Transverse colon (tissue), 4 donors: ENCODE measurements at regions not wholly inside any gene's neighbourhood (a gene's known extent, or its start where the extent isn't known, plus 50 kb on each side); places are given as distances from the start of the nearest gene placed in this dataset.

Source experiments
- DNase-seq: peaks from one replicate; pipeline ENCODE4 v3.0.0-alpha.2; 2019
- H3K27ac ChIP-seq, 4 donors: fragments of 200-600 bp; sonication (generic); 2 replicates each; pipeline ENCODE4 v1.5.1; 2016 to 2018; ENCODE audit warnings: inconsistent platforms in 4 of 4
- H3K27me3 ChIP-seq: fragments of 200-600 bp; sonication (generic); 2 replicates; pipeline ENCODE4 v1.5.1; 2017; ENCODE audit warnings: inconsistent platforms
- H3K36me3 ChIP-seq, 4 donors: fragments of 200-600 bp; sonication (generic); 2 replicates each; pipeline ENCODE4 v1.5.1; 2017 to 2019; ENCODE audit warnings: inconsistent platforms in 4 of 4
- H3K4me1 ChIP-seq, 4 donors: fragments of 200-600 bp; sonication (generic); 2 replicates each; pipeline ENCODE4 v1.5.1; 2017 to 2020; ENCODE audit warnings: inconsistent platforms in 4 of 4
- H3K4me3 ChIP-seq, 4 donors: fragments of 200-600 bp; sonication (generic); 1 replicate in 1 of 4; 2 replicates in 3 of 4; pipeline versions ENCODE4 v1.5.1 to v1.6.1; 2017 to 2019; ENCODE audit warnings: inconsistent platforms in 4 of 4
- H3K9me3 ChIP-seq, 2 donors: fragments of 200-600 bp; sonication (generic); 2 replicates each; pipeline ENCODE4 v1.5.1; 2017 to 2019; ENCODE audit warnings: inconsistent platforms in 2 of 2
- CTCF ChIP-seq, 5 experiments: fragments of 200-600 bp in 3 of 5; fragments of 450-650 bp in 2 of 5; sonication (generic) in 3 of 5; IDR thresholded peaks; 1 replicate in 2 of 5; 2 replicates in 3 of 5; pipeline ENCODE4 v1.5.1; 2016 to 2017; ENCODE audit warnings: antibody characterized with exemption in 5 of 5, inconsistent platforms in 3 of 5, mild to moderate bottlenecking in 2 of 5, moderate library complexity in 1 of 5
- EP300 ChIP-seq: sonication (generic); formaldehyde crosslinking; IDR thresholded peaks from one replicate; pipeline ENCODE4 v1.6.1; 2017; ENCODE audit warnings: antibody characterized with exemption, low read depth
- POLR2A ChIP-seq: fragments of 450-650 bp; IDR thresholded peaks from one replicate; pipeline ENCODE4 v1.6.1; 2016; ENCODE audit warnings: antibody characterized with exemption, mild to moderate bottlenecking, moderate library complexity
- POLR2AphosphoS5 ChIP-seq, 3 donors: sonication (generic); formaldehyde crosslinking; IDR thresholded peaks; one replicate each; pipeline ENCODE4 v1.6.1; 2016; ENCODE audit warnings: antibody characterized with exemption in 3 of 3
- WGBS, 2 donors: methylation state at CpG; one replicate each; pipeline ENCODE4 v1.1.5; 2018; ENCODE audit warnings: low coverage in 1 of 2; 5-methylcytosine and 5-hydroxymethylcytosine counted together
- in situ Hi-C, 4 donors: fragments of 200-750 bp; cut with MboI; loops; one replicate each; pipeline versions ENCODE4 v1.15.0 to v1.15.1; 2017; ENCODE audit warnings: low sequenced_read_pairs in 3 of 4, low pct_ligation_motif_present in 1 of 4, low pct_unique_long_range_greater_than_20kb in 1 of 4
- intact Hi-C: fragments of 100-400 bp; cut with DNase I; formaldehyde crosslinking; loops from one replicate; pipeline ENCODE4 v1.15.1; 2023; ENCODE audit warnings: low total_unique reads

- intact Hi-C loops = no loop called here
- Histone ChIP-seq H3K36me3 (no peaks in the 10 kb centered on the region), H3K27ac (no peak overlapping the region), H3K4me1 (no peaks in the 10 kb centered on the region), H3K4me3 (no peak overlapping the region), H3K27me3 (no peaks in the 10 kb centered on the region), H3K9me3 (no peaks in the 10 kb centered on the region)
- no peak for DNase-seq
- TF ChIP-seq CTCF (IDR thresholded peaks at IDR 0.05) (no peak), POLR2AphosphoS5 (IDR thresholded peaks at IDR 0.05) (no peak), POLR2A (no peak), EP300 (no peak)
- WGBS, 2 donors = 20 to 29% methylated on average over 1 of the region's 1 CpG
- in situ Hi-C loops = no loop called here
These were observed 185.4 kb upstream of the GUCY1A2 start for GRCh38 chr11:107203656-107204055.

GRCh38 chr11:107202241-107202640 lies 184.0 kb upstream of the GUCY1A2 start:
- DNase-seq = no peak
- no peaks in the 10 kb centered on the region for H3K4me1 ChIP-seq
- no peak for TF ChIP-seq EP300
- TF ChIP-seq POLR2AphosphoS5 (IDR thresholded peaks at IDR 0.05) = no peak
- no peak for TF ChIP-seq POLR2A
- TF ChIP-seq CTCF (IDR thresholded peaks at IDR 0.05) = no peak
- no peaks in the 10 kb centered on the region for H3K9me3 ChIP-seq
- intact Hi-C loops (no loop called here), in situ Hi-C loops (no loop called here)
- no peak overlapping the region for H3K4me3 ChIP-seq
- WGBS, 2 donors = 51 to 54% methylated on average over 3 of the region's 3 CpGs
- no peak overlapping the region for H3K27ac ChIP-seq
- no peaks in the 10 kb centered on the region for H3K36me3 ChIP-seq
- H3K27me3 ChIP-seq = no peaks in the 10 kb centered on the region

- Histone ChIP-seq H3K4me1 (no peaks in the 10 kb centered on the region), H3K36me3 (no peaks in the 10 kb centered on the region), H3K27me3 (no peaks in the 10 kb centered on the region), H3K4me3 (no peak overlapping the region), H3K9me3 (no peaks in the 10 kb centered on the region), H3K27ac (no peak overlapping the region)
- in situ Hi-C loops (no loop called here), intact Hi-C loops (no loop called here)
- no peak for TF ChIP-seq POLR2A
- WGBS, 2 donors = 70 to 73% methylated on average over 1 of the region's 1 CpG
- DNase-seq = no peak
These were observed 180.3 kb upstream of the GUCY1A2 start for GRCh38 chr11:107198490-107199007.

GRCh38 chr11:107197932-107198331 lies 179.7 kb upstream of the GUCY1A2 start:
- Histone ChIP-seq H3K4me3 (no peak overlapping the region), H3K27ac (no peak overlapping the region), H3K4me1 (no peaks in the 10 kb centered on the region), H3K36me3 (no peaks in the 10 kb centered on the region), H3K27me3 (no peaks in the 10 kb centered on the region), H3K9me3 (no peaks in the 10 kb centered on the region)
- WGBS, 2 donors = 52 to 58% methylated on average over 2 of the region's 2 CpGs
- in situ Hi-C loops (no loop called here), intact Hi-C loops (no loop called here)
- no peak for TF ChIP-seq CTCF (IDR thresholded peaks at IDR 0.05)
- TF ChIP-seq POLR2AphosphoS5 (IDR thresholded peaks at IDR 0.05) = no peak
- no peak for DNase-seq

- Histone ChIP-seq H3K27ac (no peak overlapping the region), H3K4me1 (no peaks in the 10 kb centered on the region), H3K9me3 (peaks cover 0 to 4% of the 10 kb centered on the region in 2 donors), H3K27me3 (no peaks in the 10 kb centered on the region), H3K4me3 (no peak overlapping the region), H3K36me3 (no peaks in the 10 kb centered on the region)
- TF ChIP-seq EP300 (no peak), CTCF (IDR thresholded peaks at IDR 0.05) (no peak), POLR2A (no peak), POLR2AphosphoS5 (IDR thresholded peaks at IDR 0.05) (no peak)
- DNase-seq = no peak
- in situ Hi-C loops (no loop called here), intact Hi-C loops (no loop called here)
- WGBS, 2 donors = 50 to 54% methylated on average over 1 of the region's 1 CpG
These were observed 178.5 kb upstream of the GUCY1A2 start for GRCh38 chr11:107196732-107197131.
